ENCODE measurements at regions not wholly inside any gene's neighbourhood (a gene's known extent, or its start where the extent isn't known, plus 50 kb on each side); places are given as distances from the start of the nearest gene placed in this dataset.

- TF ChIP-seq ARID3A (IDR thresholded peaks at IDR 0.05; ENCODE audit: borderline replicate concordance, low read depth, low read length): no peak
- no peak for TF ChIP-seq TGIF2 (CRISPR knock-in tag; IDR thresholded peaks at IDR 0.05)
- no peak for TF ChIP-seq PATZ1 (CRISPR knock-in tag; IDR thresholded peaks at IDR 0.05; ENCODE audit: borderline replicate concordance)
- TF ChIP-seq CTCF (IDR thresholded peaks at IDR 0.05 in 2 of 3, conservative IDR thresholded peaks at IDR 0.05 in 1 of 3; ENCODE audit: insufficient read depth in 2 of 3, low read depth in 1 of 3, low read length in 3 of 3): no peak
- TF ChIP-seq HMG20B (CRISPR knock-in tag; IDR thresholded peaks at IDR 0.05): no peak
- TF ChIP-seq ZNF398 (CRISPR knock-in tag; IDR thresholded peaks at IDR 0.05): no peak
Measured at GRCh38 chr9:18002718-18003438, 424.0 kb downstream of the SH3GL2 start.

Data from K562 (cell line).